NB4 (cell line): ENCODE measurements at regions not wholly inside any gene's neighbourhood (a gene's known extent, or its start where the extent isn't known, plus 50 kb on each side); places are given as distances from the start of the nearest gene placed in this dataset.

ENCODE experiments used
- DNase-seq: peaks from one replicate; pipeline ENCODE4 v3.0.0; 2010; ENCODE audit warnings: low read depth
- H3K4me3 ChIP-seq: one replicate; pipeline ENCODE4 v1.5.1; 2011; ENCODE audit warnings: mild to moderate bottlenecking, low read depth, low read length, moderate library complexity
- MYC ChIP-seq: IDR thresholded peaks from 2 replicates; pipeline ENCODE4 v1.6.1; 2011; ENCODE audit warnings: low read depth, low read length
- POLR2A ChIP-seq: IDR thresholded peaks from 2 replicates; pipeline ENCODE4 v1.6.1; 2011; ENCODE audit warnings: mild to moderate bottlenecking; ENCODE audit not compliant: insufficient read length; ENCODE audit errors: extremely low read depth
- TF ChIP-seq, protein P1 (sequence below): IDR thresholded peaks from one replicate; pipeline ENCODE4 v1.5.1; 2012; ENCODE audit warnings: low read depth, low read length
- TF ChIP-seq, protein P2 (sequence below): IDR thresholded peaks from 2 replicates; pipeline ENCODE4 v1.6.1; 2011; ENCODE audit warnings: low read depth, low read length

DNA sequence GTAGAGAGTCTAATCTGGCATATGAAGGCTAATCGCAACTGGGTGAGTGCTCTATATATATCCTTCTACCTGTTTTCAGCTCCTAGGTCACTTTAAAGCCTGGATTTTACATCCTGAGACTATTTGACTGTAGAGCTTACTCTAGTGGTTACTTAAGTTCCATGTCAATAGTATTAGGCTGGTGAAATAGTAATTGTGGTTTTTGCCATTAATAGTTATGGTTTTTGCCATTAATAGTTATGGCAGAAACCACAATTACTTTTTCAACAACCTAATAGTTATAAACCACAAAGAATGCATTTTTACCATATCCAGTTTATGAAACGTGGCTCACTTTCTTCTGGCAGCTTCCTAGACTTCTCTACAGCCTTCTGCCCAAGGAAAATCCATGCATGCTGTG is 263.1 kb upstream of the KIAA1217 start:
- DNase-seq: no peak
- TF ChIP-seq, protein P1, sequence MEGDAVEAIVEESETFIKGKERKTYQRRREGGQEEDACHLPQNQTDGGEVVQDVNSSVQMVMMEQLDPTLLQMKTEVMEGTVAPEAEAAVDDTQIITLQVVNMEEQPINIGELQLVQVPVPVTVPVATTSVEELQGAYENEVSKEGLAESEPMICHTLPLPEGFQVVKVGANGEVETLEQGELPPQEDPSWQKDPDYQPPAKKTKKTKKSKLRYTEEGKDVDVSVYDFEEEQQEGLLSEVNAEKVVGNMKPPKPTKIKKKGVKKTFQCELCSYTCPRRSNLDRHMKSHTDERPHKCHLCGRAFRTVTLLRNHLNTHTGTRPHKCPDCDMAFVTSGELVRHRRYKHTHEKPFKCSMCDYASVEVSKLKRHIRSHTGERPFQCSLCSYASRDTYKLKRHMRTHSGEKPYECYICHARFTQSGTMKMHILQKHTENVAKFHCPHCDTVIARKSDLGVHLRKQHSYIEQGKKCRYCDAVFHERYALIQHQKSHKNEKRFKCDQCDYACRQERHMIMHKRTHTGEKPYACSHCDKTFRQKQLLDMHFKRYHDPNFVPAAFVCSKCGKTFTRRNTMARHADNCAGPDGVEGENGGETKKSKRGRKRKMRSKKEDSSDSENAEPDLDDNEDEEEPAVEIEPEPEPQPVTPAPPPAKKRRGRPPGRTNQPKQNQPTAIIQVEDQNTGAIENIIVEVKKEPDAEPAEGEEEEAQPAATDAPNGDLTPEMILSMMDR: no peak
- TF ChIP-seq MYC (no peak), POLR2A (no peak)
- TF ChIP-seq, protein P2, sequence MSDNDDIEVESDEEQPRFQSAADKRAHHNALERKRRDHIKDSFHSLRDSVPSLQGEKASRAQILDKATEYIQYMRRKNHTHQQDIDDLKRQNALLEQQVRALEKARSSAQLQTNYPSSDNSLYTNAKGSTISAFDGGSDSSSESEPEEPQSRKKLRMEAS: no peak
- no peak overlapping the region for H3K4me3 ChIP-seq

DNA sequence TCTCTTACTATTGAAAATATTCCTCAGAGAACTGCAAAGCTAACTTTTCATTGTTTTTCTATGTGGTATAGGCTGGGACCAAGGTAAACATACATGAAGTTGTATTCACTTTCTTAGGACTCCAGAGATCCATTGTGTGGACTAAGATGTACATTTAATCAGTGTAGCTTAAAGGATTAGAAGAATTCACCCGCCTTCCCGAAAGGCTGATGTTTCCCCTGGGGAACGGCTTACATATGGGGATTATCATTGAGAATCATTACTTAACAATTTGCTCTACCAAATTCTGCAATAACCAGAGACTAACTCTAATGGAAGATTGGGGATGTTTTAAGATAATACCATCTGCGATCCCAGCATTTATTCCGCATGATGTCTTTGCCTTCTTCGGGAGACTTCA is 257.1 kb upstream of the KIAA1217 start:
- H3K4me3 ChIP-seq: no peak overlapping the region
- DNase-seq: no peak
- TF ChIP-seq, protein P2: no peak
- no peak for TF ChIP-seq POLR2A
- no peak for TF ChIP-seq MYC
- TF ChIP-seq, protein P1: no peak

DNA sequence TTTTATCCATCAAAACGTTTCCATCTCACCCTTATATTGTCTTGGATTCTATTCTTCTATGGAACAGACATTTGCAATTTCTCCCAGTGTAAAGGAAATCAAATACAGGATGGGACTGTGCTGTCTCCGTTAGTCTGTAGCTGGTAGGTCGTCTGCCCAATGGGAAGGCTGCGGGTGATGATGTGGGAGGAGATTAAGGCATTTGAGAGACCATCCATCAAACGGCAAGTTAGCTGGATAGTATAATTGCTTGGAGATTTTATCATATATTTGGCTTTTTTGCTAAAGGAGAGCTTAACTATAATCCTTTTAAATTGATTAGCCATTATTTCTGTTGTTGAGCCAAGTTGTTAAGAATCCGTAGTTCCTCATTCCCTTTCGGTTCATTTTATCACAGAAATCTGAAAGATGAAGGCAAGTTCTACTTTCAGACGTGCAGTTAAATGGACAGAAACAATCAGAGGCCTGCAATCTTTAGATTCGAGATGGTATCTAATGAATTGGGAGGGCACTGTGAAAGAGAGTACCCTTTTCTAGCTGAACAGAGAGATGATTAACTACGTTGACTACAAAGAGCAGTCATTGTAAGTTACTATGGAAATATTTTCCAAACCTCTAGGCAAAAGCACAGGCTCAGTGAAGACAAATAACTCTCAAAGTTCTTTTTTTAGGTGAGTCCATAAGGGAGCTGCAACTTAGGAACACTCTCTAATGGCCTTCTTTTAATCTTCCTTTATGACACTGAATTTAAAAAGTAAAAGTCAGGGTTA is 253.3 kb upstream of the KIAA1217 start:
- TF ChIP-seq MYC (no peak), POLR2A (no peak)
- TF ChIP-seq, protein P1: no peak
- TF ChIP-seq, protein P2: no peak
- DNase-seq: no peak
- H3K4me3 ChIP-seq: no peak overlapping the region

DNA sequence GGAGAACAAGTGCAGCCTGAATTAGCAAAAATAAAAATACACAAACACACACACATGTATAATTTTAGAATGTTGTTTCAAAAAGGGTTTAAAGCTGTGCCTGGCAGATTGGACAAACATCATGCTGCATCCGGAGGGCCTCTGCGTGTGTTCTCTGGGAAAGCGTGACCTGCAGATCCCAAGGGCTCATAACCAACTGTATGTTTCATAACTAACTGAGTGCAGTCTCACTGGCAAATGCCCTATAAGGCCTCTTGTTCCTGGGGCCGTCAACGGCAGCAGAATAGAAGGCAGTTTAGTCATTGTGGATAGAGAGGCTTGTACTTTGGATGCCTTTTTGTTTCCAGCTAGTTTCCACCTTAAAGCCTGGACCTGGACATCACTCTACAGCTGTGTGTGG is 243.8 kb upstream of the KIAA1217 start:
- TF ChIP-seq MYC (no peak), POLR2A (no peak)
- TF ChIP-seq, protein P2: no peak
- TF ChIP-seq, protein P1: no peak
- DNase-seq: no peak
- no peak overlapping the region for H3K4me3 ChIP-seq

DNA sequence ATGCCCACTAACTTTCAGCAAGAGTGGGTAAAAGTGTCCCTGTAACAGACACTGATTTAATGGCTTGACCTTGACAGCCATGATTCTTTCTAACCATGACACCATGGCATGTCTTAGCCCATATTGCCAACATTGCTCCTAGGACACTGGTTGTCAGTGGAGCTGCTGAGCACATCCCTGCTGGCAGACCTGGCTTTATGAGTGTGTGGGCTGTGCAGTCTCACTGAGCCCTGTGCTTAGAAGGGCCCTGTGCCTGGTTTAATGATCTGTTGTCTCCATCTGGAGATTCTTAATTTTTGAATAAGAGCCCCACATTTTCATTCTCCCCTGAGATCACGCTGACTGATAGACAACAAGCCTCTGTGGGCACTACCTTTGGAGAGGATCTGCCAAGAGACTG is 243.1 kb upstream of the KIAA1217 start:
- no peak overlapping the region for H3K4me3 ChIP-seq
- TF ChIP-seq MYC: no peak
- TF ChIP-seq POLR2A: no peak
- TF ChIP-seq, protein P2: no peak
- TF ChIP-seq, protein P1: no peak
- DNase-seq: no peak
